Ishikawa (cell line): ENCODE measurements at regions not wholly inside any gene's neighbourhood (a gene's known extent, or its start where the extent isn't known, plus 50 kb on each side); places are given as distances from the start of the nearest gene placed in this dataset.

Experiments used
- CEBPB ChIP-seq: IDR thresholded peaks from 2 replicates; pipeline ENCODE4 v1.6.1; 2012
- CREB1 ChIP-seq: IDR thresholded peaks from 2 replicates; pipeline ENCODE4 v1.6.1; 2012; ENCODE audit warnings: low read depth
- RAD21 ChIP-seq: IDR thresholded peaks from 2 replicates; pipeline ENCODE4 v1.6.1; 2012; ENCODE audit warnings: low read depth
- TAF1 ChIP-seq: IDR thresholded peaks from 2 replicates; pipeline ENCODE4 v1.6.1; 2012; ENCODE audit warnings: low read depth, mild to moderate bottlenecking

DNA sequence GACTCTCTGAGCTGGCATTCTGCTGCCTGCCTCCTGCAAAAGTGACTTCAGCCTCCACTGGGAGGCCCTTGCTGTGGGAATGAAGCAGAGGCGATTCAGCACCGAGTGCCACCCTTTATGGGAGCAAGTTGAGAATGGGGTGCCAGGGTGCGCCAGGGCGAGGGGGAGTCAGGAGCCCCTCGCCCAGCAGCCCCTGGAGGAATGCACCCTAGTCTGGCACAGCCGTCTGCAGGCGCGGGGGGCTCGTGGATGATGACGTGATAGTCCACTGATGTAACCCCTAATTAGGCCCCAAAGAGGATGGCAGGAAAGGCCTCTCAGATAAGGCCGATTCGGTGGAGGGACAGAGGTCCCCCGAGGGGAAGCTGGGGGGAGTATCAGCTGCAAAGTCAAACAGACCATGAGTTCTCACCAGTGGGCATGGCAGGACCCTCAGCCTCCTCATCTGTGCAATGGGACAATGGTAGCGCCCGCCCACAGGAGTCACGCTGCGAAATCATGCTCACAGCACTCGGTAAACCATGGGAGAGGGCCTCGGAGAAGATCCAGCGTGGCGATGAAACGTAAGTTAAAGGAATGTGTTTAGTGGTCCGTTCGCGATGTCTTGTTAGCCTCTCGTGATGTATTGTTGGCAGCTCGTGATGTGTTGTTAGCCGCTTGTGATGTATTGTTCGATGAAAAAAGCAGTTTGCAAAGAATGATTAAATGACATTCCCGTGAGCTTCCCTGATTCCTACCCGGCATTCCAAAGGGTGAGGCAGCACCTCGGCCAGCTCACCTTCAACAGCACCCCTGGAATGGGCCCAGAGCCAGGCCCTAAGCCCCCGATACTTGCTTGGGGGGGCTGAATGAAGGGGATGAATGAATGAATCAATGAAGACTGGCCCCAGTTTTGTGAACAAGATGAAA lies 49.7 kb upstream of the NOTCH1 start:
- TF ChIP-seq CEBPB = no peak
- no peak for TF ChIP-seq TAF1
- TF ChIP-seq RAD21 = no peak
- no peak for TF ChIP-seq CREB1
